Left cardiac atrium (tissue), 4 donors: ENCODE measurements at regions not wholly inside any gene's neighbourhood (a gene's known extent, or its start where the extent isn't known, plus 50 kb on each side); places are given as distances from the start of the nearest gene placed in this dataset.
A peak's percentile ranks its signal among the peaks of the same experiment; 100 is the strongest.
"Not testable (repeated sequence)": the region's sequence is repeated elsewhere in the genome, so short reads cannot be mapped to it uniquely, and the experiment has no call there.

ENCODE experiments used
- ATAC-seq, 2 donors: fragments of 200-7000 bp; cut with Tn5 transposase; one replicate each; pipeline ENCODE4 v1.9.1; 2020; ENCODE audit warnings: mild to moderate bottlenecking in 2 of 2, moderate library complexity in 2 of 2
- DNase-seq: peaks from one replicate; pipeline ENCODE4 v3.0.0-alpha.2; 2020
- intact Hi-C, 2 donors: fragments of 100-400 bp; cut with DNase I; formaldehyde crosslinking; loops; one replicate each; pipeline versions ENCODE4 v1.14.1 to v1.15.1; 2022 to 2023
- donor health status: DM: no; HTN: yes; CAD: no.
- donor health status: DM: no; HTN: yes; CAD: no; lungs with severe emphysema.
- donor health status: DM: yes; HTN: yes; CAD: no.
- donor health status: Dilated cardiomyopathy.

DNA sequence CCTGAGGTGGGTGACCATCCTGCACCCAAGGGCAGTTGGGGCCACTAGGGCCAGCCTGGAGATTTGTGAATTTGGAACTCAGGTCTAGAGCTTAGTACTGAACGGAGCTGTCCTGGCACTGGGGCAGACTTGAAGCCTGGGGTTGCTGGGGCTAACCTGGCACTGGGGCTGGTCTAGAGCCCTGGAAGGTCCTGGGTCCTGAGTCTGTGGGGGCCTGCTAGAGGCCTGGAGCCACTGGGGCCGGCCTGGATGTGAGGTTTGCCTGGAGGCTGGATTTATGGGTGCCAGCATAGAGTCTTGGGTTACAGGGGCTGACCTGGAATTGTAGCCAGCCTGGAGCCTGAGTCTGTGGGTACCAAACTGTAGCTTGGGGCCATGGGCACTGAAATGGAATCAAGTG is 1216.9 kb downstream of the CDH11 start:
- ATAC-seq (no peak), DNase-seq (no peak)
- intact Hi-C loops: no loop called here

DNA sequence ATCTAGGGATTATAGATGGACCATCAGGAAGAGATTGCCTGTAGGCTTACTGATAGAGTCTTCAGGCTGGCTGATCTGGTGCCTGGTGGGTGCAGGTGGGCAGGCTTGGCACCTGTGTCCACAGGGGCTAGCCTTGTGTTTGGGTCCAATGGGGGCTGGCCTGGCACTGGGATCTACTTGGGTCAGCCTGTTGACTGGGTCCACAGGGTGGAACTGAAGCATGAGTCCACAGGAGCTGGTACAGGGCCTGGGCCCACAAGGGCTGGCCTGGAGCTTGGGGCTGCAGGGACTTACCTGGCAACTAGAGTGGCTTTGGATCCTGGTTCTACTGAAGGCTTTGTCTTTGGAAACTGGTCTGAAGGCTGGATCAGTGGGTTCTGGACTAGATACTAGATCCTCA is 1217.7 kb downstream of the CDH11 start:
- no peak for DNase-seq
- intact Hi-C loops: no loop called here

GRCh38 chr16:63896383-63897109 is 1225.3 kb downstream of the CDH11 start:
- intact Hi-C loops: no loop called here
- no peak for ATAC-seq
- DNase-seq: no peak

More for the DNA sequence above, 1217.7 kb downstream of the CDH11 start:
- no peak for ATAC-seq

GRCh38 chr16:63890723-63891122 is 1231.1 kb downstream of the CDH11 start:
- intact Hi-C loops: no loop called here
- ATAC-seq: no peak

DNA sequence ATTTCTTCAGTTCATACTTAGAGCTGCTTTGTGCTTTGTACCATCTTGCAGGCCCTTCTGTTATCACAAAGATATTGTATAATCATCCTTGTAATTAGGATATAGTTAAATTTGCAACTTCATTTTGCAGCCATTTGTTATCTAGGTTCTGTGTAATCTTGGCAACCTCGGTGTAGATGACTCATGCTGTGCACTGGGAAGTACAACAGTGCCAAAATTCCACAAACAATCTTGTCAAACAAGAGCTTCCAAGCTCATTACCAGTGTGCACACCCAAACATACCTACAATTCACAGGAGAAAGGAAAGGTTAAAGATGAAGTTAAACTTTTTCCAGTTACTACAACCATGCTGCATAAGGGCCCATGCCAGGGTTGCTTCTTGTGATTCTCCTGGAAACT is 1231.8 kb downstream of the CDH11 start:
- intact Hi-C loops: no loop called here
- peak; percentile 26 for DNase-seq
- peak; percentile 97 for ATAC-seq

More at GRCh38 chr16:63890723-63891122, 1231.1 kb downstream of the CDH11 start:
- DNase-seq: no peak

DNA sequence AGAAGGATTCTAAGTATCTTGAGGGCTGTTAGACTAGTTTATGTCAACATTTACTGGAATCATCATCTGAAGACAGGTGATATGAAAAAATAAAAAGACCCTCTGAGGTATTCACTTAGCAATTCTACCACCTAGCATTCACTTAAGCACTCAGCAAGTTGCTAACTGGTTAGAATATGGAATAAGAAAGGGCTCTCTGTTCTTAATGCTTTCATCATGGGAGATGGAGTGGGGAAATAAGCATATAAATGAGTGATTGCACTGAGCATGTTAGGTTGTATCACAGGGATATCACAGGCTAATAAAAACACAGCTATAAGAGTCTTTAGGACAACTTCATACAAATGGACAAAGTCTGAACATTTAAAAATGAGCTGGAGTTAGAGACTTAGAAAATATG is 1238.8 kb downstream of the CDH11 start:
- intact Hi-C loops: no loop called here
- ATAC-seq (no peak), DNase-seq (no peak)

- ATAC-seq: no peak
- DNase-seq: no peak
- intact Hi-C loops: no loop called here
These were observed 1239.3 kb downstream of the CDH11 start for GRCh38 chr16:63882576-63882975.

DNA sequence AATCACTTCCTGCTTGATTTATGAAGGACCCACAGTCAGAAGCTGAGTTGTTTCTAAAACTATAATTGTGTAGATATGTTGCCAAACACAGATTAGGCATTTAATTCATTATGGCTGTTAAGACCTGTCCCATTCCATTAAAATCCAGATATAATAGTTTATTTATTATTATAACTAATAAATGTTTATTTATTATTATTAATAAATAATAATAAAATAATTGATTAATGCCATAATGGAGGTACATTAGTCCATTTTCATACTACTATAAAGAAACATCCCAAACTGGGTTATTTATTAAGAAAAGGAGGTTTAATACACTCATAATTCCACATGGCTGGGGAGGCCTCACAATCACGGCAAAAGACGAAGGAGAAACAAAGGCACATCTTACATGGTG is 1240.9 kb downstream of the CDH11 start:
- ATAC-seq (no peak), DNase-seq (no peak)
- intact Hi-C loops: no loop called here

DNA sequence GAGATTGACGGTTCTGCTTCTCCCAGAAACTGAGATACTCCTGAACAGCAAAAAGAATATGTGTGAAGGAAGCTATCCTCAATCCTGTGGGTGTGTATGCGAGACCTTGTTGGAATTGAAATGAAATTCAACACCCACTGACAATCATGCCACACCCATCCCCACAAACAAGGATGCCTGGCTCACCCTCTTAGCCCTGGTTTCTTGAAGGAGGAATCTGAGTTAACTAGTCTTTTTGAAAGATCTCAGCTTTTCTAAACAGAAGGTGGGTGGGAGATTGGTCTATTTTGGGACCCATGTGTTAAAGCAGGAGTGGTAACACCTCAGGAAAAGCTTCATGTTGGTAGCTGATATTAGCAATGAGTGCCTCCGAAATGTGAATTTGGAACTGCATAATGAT is 1244.5 kb downstream of the CDH11 start:
- no peak for DNase-seq
- intact Hi-C loops: no loop called here
- ATAC-seq: no peak

- intact Hi-C loops: no loop called here
- DNase-seq (no peak), ATAC-seq (peak in 1 of 2 donors; percentile 61)
These were observed 1245.8 kb downstream of the CDH11 start for GRCh38 chr16:63876103-63876502.

DNA sequence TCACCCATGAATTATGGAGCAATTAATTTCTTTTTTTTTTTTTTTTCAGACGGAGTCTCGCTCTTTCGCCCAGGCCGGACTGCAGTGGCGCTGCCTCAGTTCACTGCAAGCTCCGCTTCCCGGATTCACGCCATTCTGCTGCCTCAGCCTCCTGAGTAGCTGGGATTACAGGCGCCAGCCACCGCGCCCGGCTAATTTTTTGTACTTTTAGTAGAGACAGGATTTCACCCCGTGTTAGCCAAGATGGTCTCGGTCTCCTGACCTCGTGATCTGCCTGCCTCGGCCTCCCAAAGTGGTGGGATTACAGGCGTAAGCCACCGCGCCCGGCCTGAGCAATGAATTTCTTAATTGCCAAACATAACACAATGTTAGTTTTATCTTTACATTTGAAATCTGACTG is 1261.2 kb downstream of the CDH11 start:
- intact Hi-C loops: not testable (repeated sequence)

DNA sequence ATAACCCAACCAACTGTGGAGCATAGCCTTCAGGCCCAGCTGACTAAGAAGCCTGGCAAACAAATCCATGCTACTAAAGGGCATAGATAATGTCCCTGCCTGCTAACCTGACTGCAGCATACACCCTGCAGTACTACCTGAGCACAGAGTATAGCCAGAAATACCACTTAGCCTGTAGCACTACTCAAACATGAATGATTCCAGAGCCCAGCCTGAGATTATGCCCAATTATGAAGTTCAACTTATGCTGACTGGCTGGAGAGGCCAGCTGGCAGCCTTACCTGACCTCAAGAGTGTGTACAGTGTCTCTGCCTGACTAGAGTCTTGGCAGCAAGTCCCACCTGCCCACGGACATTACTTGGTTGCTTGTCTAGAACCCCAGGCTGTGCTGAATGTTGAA is 1265.3 kb downstream of the CDH11 start:
- ATAC-seq (no peak), DNase-seq (no peak)
- intact Hi-C loops: no loop called here

More for the DNA sequence above, 1261.2 kb downstream of the CDH11 start:
- not testable (repeated sequence) for DNase-seq, ATAC-seq

GRCh38 chr16:63850979-63851378 is 1270.9 kb downstream of the CDH11 start:
- DNase-seq (no peak), ATAC-seq (peak; percentile 67 to 77)
- intact Hi-C loops: no loop called here

DNA sequence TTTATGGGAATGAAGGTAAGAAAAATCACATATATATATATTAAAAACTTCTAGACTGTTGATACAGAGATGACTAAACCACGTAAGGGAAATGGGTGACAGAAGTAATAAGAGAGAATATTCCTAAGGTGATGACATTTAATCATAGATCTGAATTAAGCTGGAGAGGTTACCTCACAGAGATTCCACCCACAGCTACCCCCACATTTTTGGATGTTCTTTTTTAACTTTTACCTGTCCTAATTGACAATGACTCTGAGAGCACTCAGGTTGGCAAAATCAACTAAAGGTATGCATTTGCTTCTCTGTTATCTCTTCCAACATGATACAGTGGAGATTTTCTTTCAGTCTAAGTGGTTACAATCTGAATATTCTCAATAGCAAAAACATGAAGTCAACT is 1280.6 kb downstream of the CDH11 start:
- ATAC-seq: no peak
- intact Hi-C loops: no loop called here
- DNase-seq: no peak

- no peak for ATAC-seq
These were observed 1291.8 kb downstream of the CDH11 start for GRCh38 chr16:63830061-63830460.

DNA sequence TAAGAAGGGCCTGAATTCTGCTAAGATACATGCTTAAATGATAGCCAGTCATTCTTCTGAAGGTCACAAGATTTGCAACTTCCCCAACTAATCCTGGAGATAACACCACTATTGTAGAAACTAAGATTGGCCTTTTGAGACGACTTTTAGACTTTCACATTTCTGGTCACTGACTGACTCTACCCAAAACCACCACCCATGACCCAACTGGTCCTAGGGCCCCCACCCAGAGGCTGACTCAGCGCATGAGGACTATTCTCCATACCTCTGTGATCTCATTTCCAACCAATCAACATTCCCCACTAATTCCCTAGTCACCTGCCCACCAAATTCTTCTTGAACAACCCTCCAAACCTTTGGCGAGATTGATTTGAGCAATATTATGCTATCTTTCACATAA is 1299.0 kb downstream of the CDH11 start:
- ATAC-seq (no peak), DNase-seq (no peak)
- intact Hi-C loops: no loop called here

More at GRCh38 chr16:63830061-63830460, 1291.8 kb downstream of the CDH11 start:
- no peak for DNase-seq
- intact Hi-C loops: no loop called here

DNA sequence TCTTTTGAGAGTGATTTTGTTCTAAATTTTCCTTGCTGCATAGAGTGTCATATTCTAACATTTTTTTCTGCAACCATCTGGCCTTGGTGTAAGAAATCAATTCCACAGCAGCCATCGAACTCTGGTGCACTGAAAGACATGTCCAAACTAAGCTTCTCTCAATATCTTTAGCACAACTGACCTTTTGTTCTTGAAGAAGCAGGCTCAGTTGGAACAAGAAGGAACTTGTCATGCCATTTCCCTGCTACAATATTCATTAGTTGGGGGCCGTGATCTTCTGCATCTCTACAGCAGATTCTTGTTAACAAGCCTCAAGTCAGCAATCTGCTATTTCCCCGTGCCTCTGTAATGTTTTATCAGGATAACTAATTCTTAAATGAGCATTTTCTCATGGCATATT is 1305.6 kb downstream of the CDH11 start:
- ATAC-seq (no peak), DNase-seq (no peak)
- intact Hi-C loops: no loop called here

DNA sequence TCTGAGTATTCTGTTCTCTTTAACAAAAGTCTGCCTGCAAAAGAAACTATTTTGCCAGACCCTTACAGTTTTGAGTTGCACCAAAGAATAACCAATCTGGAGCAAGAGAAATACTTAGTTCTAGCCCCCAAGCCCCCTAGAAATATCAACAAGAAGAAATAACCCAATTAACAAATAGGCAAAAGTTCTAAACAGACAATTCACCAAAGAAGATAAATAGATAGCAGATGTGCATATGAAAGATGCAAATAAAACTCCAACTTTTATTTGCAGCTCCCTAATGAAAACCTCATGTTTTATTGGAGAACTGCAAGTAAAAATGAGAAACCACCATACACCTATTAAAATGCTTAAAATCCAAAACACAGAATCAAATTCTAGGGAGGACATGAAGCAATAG is 1308.0 kb downstream of the CDH11 start:
- DNase-seq (no peak), ATAC-seq (no peak)
- intact Hi-C loops: no loop called here

- ATAC-seq (no peak), DNase-seq (no peak)
- intact Hi-C loops: no loop called here
These were observed 1313.1 kb downstream of the CDH11 start for GRCh38 chr16:63808730-63809129.

- DNase-seq (no peak), ATAC-seq (no peak)
- intact Hi-C loops: no loop called here
These were observed 1314.9 kb downstream of the CDH11 start for GRCh38 chr16:63806794-63807506.

GRCh38 chr16:63804126-63804525 is 1317.7 kb downstream of the CDH11 start:
- ATAC-seq (no peak), DNase-seq (no peak)
- intact Hi-C loops: no loop called here
